Bronchial epithelial cell (primary cell): ENCODE measurements at regions not wholly inside any gene's neighbourhood (a gene's known extent, or its start where the extent isn't known, plus 50 kb on each side); places are given as distances from the start of the nearest gene placed in this dataset.

ENCODE experiments used
- DNase-seq: peaks from one replicate; pipeline ENCODE4 v3.0.0-alpha.2; 2010; ENCODE audit warnings: low read depth
- FAIRE-seq: peaks from 2 replicates; lab custom pipeline; 2011; peaks lifted over from hg19 to GRCh38; lab: Jason Lieb, UNC
- H3K27me3 ChIP-seq: 2 replicates; pipeline ENCODE4 v1.5.1; 2011; ENCODE audit warnings: low read length; ENCODE audit not compliant: control insufficient read depth, insufficient read depth
- H3K36me3 ChIP-seq: 2 replicates; pipeline ENCODE4 v1.5.1; 2011; ENCODE audit warnings: low read length; ENCODE audit not compliant: control insufficient read depth, insufficient read depth
- H3K4me3 ChIP-seq: 2 replicates; pipeline ENCODE4 v1.5.1; 2011; ENCODE audit warnings: mild to moderate bottlenecking, low read depth, low read length, control low read depth
- CTCF ChIP-seq: IDR thresholded peaks from 2 replicates; pipeline ENCODE4 v1.5.1; 2011; ENCODE audit warnings: mild to moderate bottlenecking, moderate library complexity, low read length, control low read depth, inconsistent platforms; ENCODE audit not compliant: insufficient read depth, severe bottlenecking

- TF ChIP-seq CTCF: no peak
- peaks cover 3% of the 10 kb centered on the region for H3K27me3 ChIP-seq
- FAIRE-seq: no peak
- H3K36me3 ChIP-seq: no peaks in the 10 kb centered on the region
- H3K4me3 ChIP-seq: no peak overlapping the region
- DNase-seq: no peak
Observed at GRCh38 chr9:90060256-90060655, 455.4 kb downstream of the GADD45G start.

- H3K36me3 ChIP-seq: no peaks in the 10 kb centered on the region
- FAIRE-seq (no peak), DNase-seq (no peak)
- peaks cover 3% of the 10 kb centered on the region for H3K27me3 ChIP-seq
- no peak overlapping the region for H3K4me3 ChIP-seq
- no peak for TF ChIP-seq CTCF
Observed at GRCh38 chr9:90061187-90061586, 456.4 kb downstream of the GADD45G start.

- no peak for DNase-seq
- no peak overlapping the region for H3K4me3 ChIP-seq
- no peak for FAIRE-seq
- peaks cover 3% of the 10 kb centered on the region for H3K27me3 ChIP-seq
- no peaks in the 10 kb centered on the region for H3K36me3 ChIP-seq
- no peak for TF ChIP-seq CTCF
Observed at GRCh38 chr9:90062982-90063381, 458.2 kb downstream of the GADD45G start.

- Histone ChIP-seq H3K36me3 (no peaks in the 10 kb centered on the region), H3K27me3 (peaks cover 3% of the 10 kb centered on the region), H3K4me3 (no peak overlapping the region)
- DNase-seq: no peak
- no peak for TF ChIP-seq CTCF
- FAIRE-seq: no peak
Observed at GRCh38 chr9:90064248-90064647, 459.4 kb downstream of the GADD45G start.

- Histone ChIP-seq H3K36me3 (no peaks in the 10 kb centered on the region), H3K4me3 (no peak overlapping the region), H3K27me3 (peaks cover 3% of the 10 kb centered on the region)
- FAIRE-seq (no peak), DNase-seq (peak; percentile 40)
- no peak for TF ChIP-seq CTCF
Observed at GRCh38 chr9:90064971-90065370, 460.2 kb downstream of the GADD45G start.

- Histone ChIP-seq H3K36me3 (no peaks in the 10 kb centered on the region), H3K27me3 (no peaks in the 10 kb centered on the region), H3K4me3 (no peak overlapping the region)
- no peak for TF ChIP-seq CTCF
- DNase-seq (no peak), FAIRE-seq (no peak)
Observed at GRCh38 chr9:90065851-90066250, 461.0 kb downstream of the GADD45G start.
